ENCODE measurements at regions not wholly inside any gene's neighbourhood (a gene's known extent, or its start where the extent isn't known, plus 50 kb on each side); places are given as distances from the start of the nearest gene placed in this dataset.

- H3K27ac ChIP-seq = no peak overlapping the region
- no peak overlapping the region for H3K4me2 ChIP-seq
- TF ChIP-seq Cebpa-rat (IDR thresholded peaks at IDR 0.05) = no peak
- no peaks in the 10 kb centered on the region for H3K36me3 ChIP-seq
- no peaks in the 10 kb centered on the region for H3K9me3 ChIP-seq
- H3K4me3 ChIP-seq = no peak overlapping the region
- no peak overlapping the region for H3K9ac ChIP-seq
- no peaks in the 10 kb centered on the region for H3K27me3 ChIP-seq
- H4K20me1 ChIP-seq = no peaks in the 10 kb centered on the region
- no peaks in the 10 kb centered on the region for H3K4me1 ChIP-seq
These were observed 182.3 kb downstream of the RRAGC start for GRCh38 chr1:38677311-38677710.

DNA sequence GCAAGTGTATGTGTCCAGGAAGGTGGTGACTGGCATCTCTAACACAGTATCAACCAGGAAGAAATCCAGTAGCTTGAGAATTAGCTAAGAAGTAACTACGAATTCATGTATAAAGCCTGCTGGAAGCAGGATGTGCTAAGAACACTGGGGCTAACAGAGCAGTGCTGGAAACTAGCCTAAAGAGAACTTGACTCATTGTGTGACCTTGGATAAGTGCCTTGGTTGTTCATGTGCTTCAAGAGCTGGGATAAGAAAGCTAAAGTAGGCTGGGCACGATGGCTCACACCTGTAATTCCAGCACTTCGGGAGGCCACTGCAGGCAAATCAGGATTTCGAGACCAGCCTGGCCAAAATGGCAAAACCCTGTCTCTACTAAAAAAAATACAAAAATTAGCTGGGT, 186.9 kb downstream of the RRAGC start:
- Histone ChIP-seq H3K4me1 (no peaks in the 10 kb centered on the region), H3K27me3 (no peaks in the 10 kb centered on the region), H3K27ac (no peak overlapping the region), H3K4me3 (no peak overlapping the region), H3K4me2 (no peak overlapping the region), H4K20me1 (no peaks in the 10 kb centered on the region), H3K9ac (no peak overlapping the region), H3K9me3 (no peaks in the 10 kb centered on the region), H3K36me3 (no peaks in the 10 kb centered on the region)
- no peak for TF ChIP-seq Cebpa-rat (IDR thresholded peaks at IDR 0.05)

- H3K27ac ChIP-seq = no peak overlapping the region
- H3K9me3 ChIP-seq = 0 out of 2 replicates have a peak, but pooled peaks cover 2% of the 10 kb centered on the region
- no peaks in the 10 kb centered on the region for H4K20me1 ChIP-seq
- no peak overlapping the region for H3K4me3 ChIP-seq
- no peaks in the 10 kb centered on the region for H3K36me3 ChIP-seq
- H3K27me3 ChIP-seq = no peaks in the 10 kb centered on the region
- H3K4me2 ChIP-seq = no peak overlapping the region
- no peak overlapping the region for H3K9ac ChIP-seq
- TF ChIP-seq Cebpa-rat (IDR thresholded peaks at IDR 0.05) = no peak
- H3K4me1 ChIP-seq = no peaks in the 10 kb centered on the region
These were observed 188.4 kb downstream of the RRAGC start for GRCh38 chr1:38671221-38671620.

- Histone ChIP-seq H3K9me3 (peaks cover 6% of the 10 kb centered on the region; the same call in 1 of the 2 replicates), H3K27me3 (no peaks in the 10 kb centered on the region), H3K4me3 (no peak overlapping the region), H3K4me1 (no peaks in the 10 kb centered on the region), H3K36me3 (no peaks in the 10 kb centered on the region), H3K4me2 (no peak overlapping the region), H3K27ac (no peak overlapping the region), H4K20me1 (no peaks in the 10 kb centered on the region), H3K9ac (no peak overlapping the region)
- no peak for TF ChIP-seq Cebpa-rat (IDR thresholded peaks at IDR 0.05)
These were observed 188.9 kb downstream of the RRAGC start for GRCh38 chr1:38670544-38671122.

DNA sequence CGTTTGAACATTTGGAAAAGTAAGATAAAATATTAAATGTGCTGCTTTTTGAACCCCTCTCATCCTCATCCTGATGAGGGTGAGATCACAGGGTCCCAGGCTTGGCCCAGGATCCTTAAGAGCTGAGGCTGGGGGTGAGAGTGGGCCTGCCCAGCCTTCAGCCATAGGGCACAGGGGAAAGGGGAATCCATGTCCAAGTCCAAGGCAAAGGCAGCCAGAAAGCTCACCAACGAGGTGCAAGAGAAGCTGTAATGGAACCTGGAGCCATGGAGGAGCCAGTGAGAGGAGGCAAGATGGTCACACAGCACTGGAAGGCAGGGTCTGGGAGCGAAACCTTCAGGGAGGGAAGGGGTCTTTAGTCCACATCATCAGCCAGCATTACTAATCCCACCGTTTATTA, 191.9 kb downstream of the RRAGC start:
- no peaks in the 10 kb centered on the region for H3K36me3 ChIP-seq
- no peaks in the 10 kb centered on the region for H4K20me1 ChIP-seq
- no peak overlapping the region for H3K4me2 ChIP-seq
- no peaks in the 10 kb centered on the region for H3K27me3 ChIP-seq
- H3K27ac ChIP-seq = no peak overlapping the region
- H3K9me3 ChIP-seq = peaks cover 11% of the 10 kb centered on the region
- H3K9ac ChIP-seq = no peak overlapping the region
- TF ChIP-seq Cebpa-rat (IDR thresholded peaks at IDR 0.05) = no peak
- no peak overlapping the region for H3K4me3 ChIP-seq
- H3K4me1 ChIP-seq = no peaks in the 10 kb centered on the region

DNA sequence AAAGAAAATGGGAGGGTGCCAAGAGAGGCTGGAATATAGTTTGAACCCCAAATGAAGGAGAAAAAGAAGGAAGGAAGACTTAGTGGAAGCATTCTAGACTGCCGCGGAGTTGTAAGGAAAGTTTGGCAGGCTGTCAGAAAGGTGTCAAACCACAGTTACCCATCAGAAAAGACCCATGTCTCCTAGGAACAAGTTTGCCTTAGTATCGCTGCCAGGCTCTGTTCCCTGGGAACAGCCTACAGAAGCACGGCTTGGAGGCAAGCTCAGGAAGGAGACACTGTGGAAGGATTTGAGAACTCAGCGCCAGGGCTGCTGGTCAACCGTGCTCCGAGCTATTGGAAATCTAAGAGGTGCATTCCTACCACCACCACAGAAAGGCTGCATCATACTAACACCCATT, 197.4 kb downstream of the RRAGC start:
- H3K27me3 ChIP-seq = no peaks in the 10 kb centered on the region
- H3K9ac ChIP-seq = no peak overlapping the region
- H4K20me1 ChIP-seq = no peaks in the 10 kb centered on the region
- peaks cover 18% of the 10 kb centered on the region for H3K9me3 ChIP-seq
- no peak overlapping the region for H3K4me2 ChIP-seq
- H3K27ac ChIP-seq = no peak overlapping the region
- H3K36me3 ChIP-seq = no peaks in the 10 kb centered on the region
- no peak for TF ChIP-seq Cebpa-rat (IDR thresholded peaks at IDR 0.05)
- H3K4me1 ChIP-seq = no peaks in the 10 kb centered on the region
- H3K4me3 ChIP-seq = no peak overlapping the region

DNA sequence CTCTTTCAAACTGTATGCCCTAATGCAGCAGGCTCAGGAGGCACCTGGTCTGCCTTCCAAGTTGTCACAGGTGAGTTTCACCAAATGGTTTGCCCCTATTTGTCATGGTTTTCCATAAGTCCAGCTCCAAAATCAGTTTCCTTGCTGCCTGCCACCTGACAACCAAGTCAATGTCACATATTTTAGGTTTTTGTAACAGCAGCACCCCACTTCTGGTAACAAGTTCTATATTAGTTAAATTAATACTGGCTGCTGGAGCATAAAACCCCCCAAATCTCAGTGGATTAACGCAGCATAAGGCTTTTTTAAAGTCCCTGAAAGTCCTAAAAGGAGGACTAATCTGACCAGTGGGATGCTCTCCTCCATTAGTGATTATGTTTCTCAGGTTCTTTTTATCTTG, 200.7 kb downstream of the RRAGC start:
- Histone ChIP-seq H3K4me2 (no peak overlapping the region), H3K27me3 (no peaks in the 10 kb centered on the region), H3K9ac (no peak overlapping the region), H3K36me3 (no peaks in the 10 kb centered on the region), H3K4me1 (no peaks in the 10 kb centered on the region), H3K4me3 (no peak overlapping the region), H3K27ac (no peak overlapping the region), H3K9me3 (peaks cover 9% of the 10 kb centered on the region), H4K20me1 (no peaks in the 10 kb centered on the region)
- TF ChIP-seq Cebpa-rat (IDR thresholded peaks at IDR 0.05) = no peak

- TF ChIP-seq Cebpa-rat (IDR thresholded peaks at IDR 0.05) = no peak
- H3K4me3 ChIP-seq = no peak overlapping the region
- no peaks in the 10 kb centered on the region for H4K20me1 ChIP-seq
- H3K27me3 ChIP-seq = no peaks in the 10 kb centered on the region
- no peak overlapping the region for H3K4me2 ChIP-seq
- peaks cover 9% of the 10 kb centered on the region for H3K9me3 ChIP-seq
- no peaks in the 10 kb centered on the region for H3K36me3 ChIP-seq
- H3K4me1 ChIP-seq = no peaks in the 10 kb centered on the region
- H3K27ac ChIP-seq = no peak overlapping the region
- H3K9ac ChIP-seq = no peak overlapping the region
These were observed 201.7 kb downstream of the RRAGC start for GRCh38 chr1:38657873-38658272.

DNA sequence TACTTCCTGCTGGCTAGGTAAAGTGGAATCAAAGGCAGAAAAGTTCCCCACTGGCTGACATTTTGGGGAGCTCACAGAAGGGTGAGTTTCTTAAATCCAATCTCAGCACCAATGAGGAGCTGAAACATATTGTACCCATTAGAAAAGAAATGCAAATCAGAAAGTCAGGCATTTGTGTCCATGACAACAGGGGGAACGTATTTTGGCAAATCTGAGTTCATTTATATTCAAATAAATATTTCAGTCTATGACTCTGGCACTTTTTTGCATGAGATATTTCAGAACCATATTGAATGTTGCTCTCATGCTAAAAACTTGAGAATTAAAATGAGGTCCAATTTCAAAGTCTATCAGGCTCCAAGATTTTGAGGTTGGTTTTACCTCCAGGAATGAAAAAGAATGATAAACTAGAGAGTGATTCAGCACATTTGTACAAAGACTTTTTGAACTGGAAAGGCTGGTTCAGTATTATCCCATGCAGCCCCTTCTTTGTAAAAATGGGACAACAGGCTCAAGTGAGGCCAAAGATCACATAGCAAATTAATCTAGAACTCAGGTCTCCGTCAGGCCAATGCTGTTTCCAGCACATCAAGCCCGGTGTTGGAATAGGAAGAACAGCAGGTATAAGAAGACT, 202.2 kb downstream of the RRAGC start:
- Histone ChIP-seq H3K4me3 (no peak overlapping the region), H3K4me2 (no peak overlapping the region), H3K27me3 (no peaks in the 10 kb centered on the region), H3K36me3 (no peaks in the 10 kb centered on the region), H3K9me3 (peaks cover 9% of the 10 kb centered on the region), H3K4me1 (no peaks in the 10 kb centered on the region), H3K27ac (no peak overlapping the region), H4K20me1 (no peaks in the 10 kb centered on the region), H3K9ac (no peak overlapping the region)
- TF ChIP-seq Cebpa-rat (IDR thresholded peaks at IDR 0.05) = no peak

- H3K4me3 ChIP-seq = no peak overlapping the region
- H4K20me1 ChIP-seq = no peaks in the 10 kb centered on the region
- H3K9me3 ChIP-seq = peaks cover 9% of the 10 kb centered on the region
- no peak for TF ChIP-seq Cebpa-rat (IDR thresholded peaks at IDR 0.05)
- H3K9ac ChIP-seq = no peak overlapping the region
- H3K27me3 ChIP-seq = no peaks in the 10 kb centered on the region
- H3K27ac ChIP-seq = no peak overlapping the region
- no peak overlapping the region for H3K4me2 ChIP-seq
- no peaks in the 10 kb centered on the region for H3K4me1 ChIP-seq
- H3K36me3 ChIP-seq = no peaks in the 10 kb centered on the region
These were observed 202.8 kb downstream of the RRAGC start for GRCh38 chr1:38656726-38657125.

All from BLaER1 (cell line).